ENCODE measurements at regions not wholly inside any gene's neighbourhood (a gene's known extent, or its start where the extent isn't known, plus 50 kb on each side); places are given as distances from the start of the nearest gene placed in this dataset. TPM values are rescaled to one million over a fixed set of nuclear protein-coding genes. Genes with fewer than 3 reads are reported as not detected.
"Not testable (repeated sequence)": the region's sequence is repeated elsewhere in the genome, so short reads cannot be mapped to it uniquely, and the experiment has no call there.

GRCh38 chr9:41646246-41646645 lies 457.1 kb upstream of the ZNG1F start:
- FAIRE-seq; DNase-seq (ENCODE audit: low spot score in 2 of 2): not testable (repeated sequence)

GRCh38 chr9:41643571-41644279 lies 454.6 kb upstream of the ZNG1F start:
- not testable (repeated sequence) for FAIRE-seq
- DNase-seq (ENCODE audit: low spot score in 2 of 2): peak in 1 of 2 donors; percentile 59

- FAIRE-seq; DNase-seq (ENCODE audit: low spot score in 2 of 2): not testable (repeated sequence)
Observed at GRCh38 chr9:41633726-41634125, 444.6 kb upstream of the ZNG1F start.

GRCh38 chr9:41623666-41624065 lies 434.5 kb upstream of the ZNG1F start:
- not testable (repeated sequence) for DNase-seq (ENCODE audit: low spot score in 2 of 2); FAIRE-seq

- FAIRE-seq; DNase-seq (ENCODE audit: low spot score in 2 of 2): not testable (repeated sequence)
Observed at GRCh38 chr9:41619254-41619653, 430.1 kb upstream of the ZNG1F start.

GRCh38 chr9:41606961-41607547 lies 417.9 kb upstream of the ZNG1F start:
- not testable (repeated sequence) for FAIRE-seq; DNase-seq (ENCODE audit: low spot score in 2 of 2)

- not testable (repeated sequence) for DNase-seq (ENCODE audit: low spot score in 2 of 2); FAIRE-seq
Observed at GRCh38 chr9:41565572-41565971, 376.5 kb upstream of the ZNG1F start.

Small RNAs in the stretch of these regions (small RNA-seq; reads per million reads assigned to genes)
- gene AL591926.1: not detected
- gene AL591926.4: not detected
- not detected for gene AL591926.5
- gene AL591926.6: not detected
- gene AL591926.8: not detected
- not detected for gene AL591926.9
- not detected for gene RF00019
- not detected for gene RF00156
- gene RN7SL565P: not detected
